HG03139 (cell line): ENCODE measurements at regions not wholly inside any gene's neighbourhood (a gene's known extent, or its start where the extent isn't known, plus 50 kb on each side); places are given as distances from the start of the nearest gene placed in this dataset.

ENCODE experiments used
- ATAC-seq: cut with Tn5 transposase; IDR thresholded peaks from one replicate; pipeline ENCODE4 v1.9.1; 2021; ENCODE audit not compliant: unreplicated experiment

DNA sequence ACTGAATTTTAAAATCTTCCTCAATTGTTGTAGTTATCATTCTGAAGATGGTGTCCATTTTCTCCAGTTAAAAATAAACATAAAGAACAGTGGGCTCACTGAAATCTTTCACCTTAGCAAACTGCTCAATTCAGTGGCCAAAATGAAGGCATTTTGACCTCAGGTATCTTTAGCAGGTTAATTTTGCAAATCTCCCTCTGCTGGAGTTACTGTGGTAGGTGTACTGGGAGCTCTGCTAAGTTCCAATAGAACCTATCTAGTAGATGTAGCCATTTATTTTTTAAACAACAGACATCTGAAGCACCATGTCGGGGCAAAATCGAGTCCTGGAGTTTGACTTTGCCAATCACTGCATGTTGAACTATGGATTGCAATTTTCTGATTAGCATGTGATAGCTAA, 177.1 kb downstream of the IRS1 start:
- no peak for ATAC-seq

DNA sequence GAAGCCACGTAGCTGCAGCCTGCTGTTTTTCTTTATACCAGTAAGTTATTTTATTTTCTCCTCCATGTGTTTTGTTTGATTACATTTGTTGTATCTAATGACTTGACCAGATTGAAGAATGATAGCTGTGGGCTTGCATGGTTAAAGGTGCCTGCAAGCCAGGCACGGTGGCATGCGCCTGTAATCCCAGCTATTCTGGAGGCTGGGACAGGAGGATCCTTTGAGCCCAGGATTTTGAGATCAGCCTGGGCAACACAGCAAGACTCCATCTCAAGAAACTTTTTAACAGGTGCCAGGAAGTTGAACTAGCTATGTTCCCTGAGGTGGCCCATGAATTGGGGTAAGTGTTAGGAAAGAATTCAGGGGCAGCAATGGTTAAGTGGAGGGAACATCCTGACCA, 179.4 kb downstream of the IRS1 start:
- ATAC-seq: no peak

DNA sequence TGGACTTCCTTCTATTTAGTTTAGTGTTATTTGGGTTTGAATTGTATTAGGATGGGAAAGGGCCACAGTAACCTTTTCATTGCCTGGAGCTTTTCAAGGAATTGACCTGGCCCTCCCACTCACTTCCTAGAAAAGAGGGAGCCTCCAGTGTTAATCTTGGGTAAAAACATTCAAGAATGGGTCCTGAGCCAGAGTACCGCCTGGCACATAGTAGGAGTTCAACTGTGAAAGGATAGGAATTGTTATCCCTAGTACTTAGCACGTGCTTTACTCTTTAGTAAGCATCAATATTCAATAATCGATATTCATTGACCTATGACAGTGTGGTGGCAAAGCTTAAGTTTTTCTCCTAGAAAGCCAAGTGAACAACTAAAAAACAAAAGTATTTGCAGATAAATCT, 179.9 kb downstream of the IRS1 start:
- no peak for ATAC-seq

DNA sequence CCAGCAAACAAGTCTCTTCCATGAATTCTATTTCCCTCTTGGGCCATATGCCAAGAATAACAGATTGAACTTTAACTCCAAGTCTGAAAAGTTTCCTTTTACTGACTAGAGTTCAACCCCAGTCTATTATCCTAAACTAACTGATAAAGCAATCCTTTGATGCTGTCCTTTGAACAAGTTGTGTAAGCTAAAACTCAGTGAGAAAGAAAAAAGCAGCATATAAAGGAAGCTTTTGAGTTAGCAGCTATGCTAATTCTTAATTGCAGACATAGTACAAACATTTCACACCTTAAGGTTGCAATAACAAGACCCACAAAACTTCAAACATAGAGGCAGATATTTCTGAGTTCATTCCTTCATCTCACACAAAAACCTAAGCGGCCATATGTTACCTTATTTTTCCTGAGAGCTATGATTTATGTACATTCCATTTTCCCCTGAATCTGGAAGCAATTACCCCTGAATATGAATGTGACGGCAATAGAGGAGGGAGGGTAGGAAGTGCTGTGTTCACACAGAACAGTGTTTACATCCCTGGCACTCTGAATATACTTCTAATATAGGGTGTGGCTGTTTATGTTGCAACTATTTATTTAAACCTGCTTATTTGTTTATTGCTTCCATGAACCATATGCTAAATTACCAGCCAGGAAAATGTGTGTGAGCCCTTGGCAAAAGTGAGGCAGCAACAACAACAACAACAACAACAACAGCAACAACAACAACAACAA, 180.6 kb downstream of the IRS1 start:
- ATAC-seq: no peak

DNA sequence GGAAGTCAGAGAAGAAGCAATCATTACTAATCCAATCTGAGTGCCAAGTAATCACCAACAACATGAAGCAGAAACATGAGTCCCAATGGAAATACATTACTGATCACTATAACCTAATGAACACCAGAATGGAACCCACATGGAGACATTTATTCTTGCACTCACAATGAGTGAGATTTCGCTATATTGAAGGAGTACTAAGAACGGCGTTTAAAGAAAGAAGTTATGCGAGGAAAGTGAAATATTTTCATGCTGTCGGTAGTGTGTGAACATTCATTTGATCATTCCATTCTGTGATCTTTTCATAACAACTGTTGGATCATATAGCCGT, 181.1 kb downstream of the IRS1 start:
- ATAC-seq: no peak

DNA sequence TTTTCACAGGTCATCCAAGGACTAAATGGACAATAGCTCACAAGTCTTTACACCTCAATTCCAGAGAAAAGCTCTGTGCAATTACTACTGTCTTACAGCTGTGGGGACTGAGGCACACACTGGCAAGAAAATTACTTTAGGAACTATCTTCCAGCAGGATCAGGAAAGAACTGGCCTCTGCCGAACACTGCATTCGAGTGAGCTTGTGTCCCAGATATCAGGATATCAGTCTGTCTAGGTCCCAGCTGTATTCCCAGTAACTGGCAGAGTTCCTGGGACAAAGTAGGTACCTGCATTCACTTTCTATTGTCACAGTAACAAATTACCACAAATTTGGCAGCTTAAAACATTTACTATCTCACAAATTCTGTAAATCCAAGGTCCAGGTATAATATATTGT, 183.7 kb downstream of the IRS1 start:
- ATAC-seq: no peak

DNA sequence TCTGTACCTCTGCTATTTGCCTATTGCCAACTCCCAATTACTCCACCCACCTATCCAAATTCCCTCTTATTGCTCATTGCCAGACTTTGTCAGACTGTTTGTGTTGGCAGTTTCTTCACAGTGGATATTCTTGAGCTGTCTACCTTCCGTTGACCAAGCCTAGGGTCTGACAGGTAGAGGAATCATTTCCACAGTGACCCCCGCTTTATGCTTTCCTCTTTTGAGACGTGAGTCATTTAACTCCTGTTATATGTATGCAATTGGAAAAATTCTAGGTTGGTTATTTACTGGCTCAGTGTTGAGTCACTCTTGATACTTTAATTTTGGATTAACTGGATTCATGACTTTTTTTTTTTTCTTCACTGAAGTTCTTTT, 187.7 kb downstream of the IRS1 start:
- no peak for ATAC-seq

DNA sequence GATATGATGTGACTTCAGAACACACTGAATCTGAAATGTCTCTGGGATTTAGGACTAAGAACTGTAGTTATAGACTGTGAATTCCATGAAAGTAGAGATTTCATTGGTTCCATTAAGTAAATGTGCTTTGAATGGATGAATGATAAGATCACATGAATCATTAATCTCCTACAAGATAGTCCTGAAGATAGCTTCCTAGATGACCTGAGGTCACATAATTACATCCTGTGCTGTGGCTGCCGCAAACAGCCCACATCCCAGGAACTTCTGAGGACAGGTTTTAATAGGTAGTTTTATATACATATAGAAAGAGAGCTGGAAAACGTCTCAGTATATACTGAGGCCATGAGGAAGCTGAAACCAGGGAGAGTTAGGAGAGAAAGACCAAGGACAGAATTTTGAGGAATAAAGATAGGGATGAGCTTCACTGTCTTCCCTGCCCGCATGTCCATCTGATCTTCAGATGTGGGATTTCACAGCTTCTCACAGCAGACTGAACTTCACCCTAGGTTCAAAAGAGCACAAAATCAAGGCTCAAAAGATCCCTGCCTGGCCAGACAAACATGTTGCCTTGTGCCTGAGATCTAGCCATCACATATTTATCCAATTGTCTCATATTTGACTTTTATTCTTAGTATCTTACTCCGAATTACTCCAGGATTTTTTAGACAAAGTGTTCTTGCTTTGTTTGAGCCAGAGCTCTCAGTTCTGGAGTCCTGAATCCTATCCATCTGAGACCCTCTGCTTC, 188.2 kb downstream of the IRS1 start:
- no peak for ATAC-seq

DNA sequence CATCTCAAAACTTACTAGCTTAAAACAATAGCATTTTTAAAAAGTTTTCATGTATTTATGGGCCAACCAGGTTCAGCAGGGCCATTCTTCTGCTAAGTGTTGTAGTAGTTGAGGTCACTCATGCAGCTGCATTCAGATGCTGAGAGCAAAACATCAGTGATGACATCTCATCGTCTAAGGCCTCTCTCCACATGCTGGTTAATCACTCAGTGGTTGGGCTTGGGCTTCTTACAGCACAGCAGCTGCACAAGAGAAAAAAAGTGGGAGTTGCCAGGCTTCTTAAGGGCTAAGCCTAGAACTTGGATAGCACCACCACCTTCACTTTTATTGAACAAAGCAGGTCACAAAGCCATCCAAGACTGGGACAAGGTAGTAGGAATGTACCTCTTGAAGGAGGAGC, 190.3 kb downstream of the IRS1 start:
- ATAC-seq: no peak

DNA sequence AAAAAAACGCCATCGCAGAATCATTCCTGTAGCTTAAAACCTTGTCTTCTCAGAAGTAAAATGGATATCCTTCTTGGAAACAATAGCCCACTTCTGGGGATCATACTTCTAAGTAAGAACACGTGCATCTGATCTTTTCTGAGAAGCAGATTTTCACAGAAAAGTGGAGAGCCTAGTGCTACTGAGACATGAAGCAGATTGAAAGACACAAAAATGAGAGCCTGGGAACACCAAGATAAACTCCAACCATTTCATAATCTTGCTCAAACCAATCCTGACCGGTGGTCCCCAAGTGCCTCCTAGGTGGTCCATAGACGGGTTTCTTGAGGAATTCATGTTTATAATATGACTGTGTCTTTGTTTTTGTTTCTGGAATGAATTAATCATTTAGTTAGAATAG, 191.2 kb downstream of the IRS1 start:
- ATAC-seq: no peak

DNA sequence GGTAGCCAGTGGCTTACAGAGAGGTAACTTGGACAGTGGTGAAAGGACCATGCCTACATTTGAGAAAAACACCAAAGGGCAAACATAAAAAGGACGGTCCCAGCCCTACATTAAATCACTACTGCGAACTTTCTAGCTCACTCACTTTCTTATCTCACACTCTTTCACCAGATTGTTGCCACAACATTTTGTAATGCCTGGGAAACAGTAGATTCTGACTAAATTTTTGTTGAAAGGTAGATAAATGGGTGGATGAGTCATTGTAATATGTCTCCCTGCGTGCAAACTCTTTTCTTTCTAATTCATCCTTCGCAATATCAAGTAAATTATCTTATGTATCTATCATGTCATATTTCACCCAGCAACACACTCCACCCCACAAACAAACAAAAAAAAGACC, 192.2 kb downstream of the IRS1 start:
- ATAC-seq: no peak

DNA sequence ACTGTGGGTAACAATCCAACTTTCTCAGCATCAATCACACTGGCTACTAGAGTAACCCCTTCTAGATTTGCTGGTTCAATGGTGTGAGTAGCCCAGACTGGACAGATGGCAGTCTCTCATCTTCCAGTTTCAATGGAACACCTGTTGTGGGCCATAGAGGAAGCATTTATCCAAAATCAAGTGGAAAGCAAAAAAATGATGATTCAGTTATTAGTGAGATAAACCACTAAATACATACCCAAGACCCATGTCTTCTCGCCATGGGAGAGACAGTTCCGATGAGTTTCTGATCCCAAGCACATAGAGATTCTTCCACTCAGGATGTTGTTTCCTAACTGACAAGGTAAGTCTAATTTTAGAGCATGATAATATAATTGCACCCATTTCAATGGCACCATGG, 194.0 kb downstream of the IRS1 start:
- ATAC-seq: no peak

DNA sequence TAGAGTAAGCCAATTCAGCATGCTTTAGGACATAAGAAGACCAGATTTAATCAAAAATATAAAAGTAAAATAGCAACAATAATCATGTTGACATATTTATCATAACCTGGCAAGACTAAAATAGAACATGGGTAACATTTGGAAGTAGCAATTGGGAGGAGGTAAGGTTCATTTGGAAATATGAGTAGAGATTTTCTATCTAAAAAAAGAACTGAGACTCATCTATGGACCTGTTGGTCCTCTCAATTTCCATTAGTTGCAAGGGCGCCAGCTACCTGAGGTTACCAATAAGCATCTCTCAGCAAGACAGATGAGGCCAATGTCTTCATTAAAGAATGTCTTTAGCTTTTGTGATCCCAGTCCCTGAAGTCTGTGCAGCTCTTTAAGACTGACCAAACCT, 196.0 kb downstream of the IRS1 start:
- no peak for ATAC-seq

DNA sequence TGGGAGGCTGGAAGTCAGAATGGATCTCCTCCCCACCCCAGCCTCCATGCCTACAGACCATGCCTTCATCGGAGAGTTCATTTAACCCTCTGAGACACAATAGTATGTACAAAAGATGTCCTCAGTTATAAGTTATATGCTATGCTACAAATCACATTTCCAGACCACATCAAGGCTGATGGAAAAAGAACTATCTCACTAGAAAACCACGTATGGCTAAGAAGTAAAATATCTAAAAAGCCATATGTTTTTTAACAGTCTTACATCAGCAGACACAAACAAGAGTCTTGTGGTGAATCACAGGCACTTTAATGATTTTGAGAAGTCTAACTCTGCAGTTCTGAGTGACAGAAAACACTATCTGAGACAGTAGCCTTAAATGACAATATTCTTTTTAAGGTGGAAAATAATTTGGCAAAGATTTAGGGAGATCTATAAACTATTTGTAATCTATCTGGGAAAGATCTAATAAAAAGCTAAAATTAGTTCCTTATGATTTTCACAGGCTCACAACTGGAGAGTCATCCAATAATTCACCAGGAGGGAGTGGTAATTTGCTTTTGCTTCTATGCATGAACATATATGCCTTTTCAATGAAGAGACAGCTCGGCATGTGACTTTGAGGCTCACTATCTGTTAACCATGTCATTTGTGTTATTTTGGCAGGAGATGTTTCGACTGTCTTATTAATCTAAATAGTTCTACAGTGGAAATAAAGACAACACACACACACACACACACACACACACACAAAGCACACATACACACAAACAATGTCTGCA, 197.5 kb downstream of the IRS1 start:
- no peak for ATAC-seq

DNA sequence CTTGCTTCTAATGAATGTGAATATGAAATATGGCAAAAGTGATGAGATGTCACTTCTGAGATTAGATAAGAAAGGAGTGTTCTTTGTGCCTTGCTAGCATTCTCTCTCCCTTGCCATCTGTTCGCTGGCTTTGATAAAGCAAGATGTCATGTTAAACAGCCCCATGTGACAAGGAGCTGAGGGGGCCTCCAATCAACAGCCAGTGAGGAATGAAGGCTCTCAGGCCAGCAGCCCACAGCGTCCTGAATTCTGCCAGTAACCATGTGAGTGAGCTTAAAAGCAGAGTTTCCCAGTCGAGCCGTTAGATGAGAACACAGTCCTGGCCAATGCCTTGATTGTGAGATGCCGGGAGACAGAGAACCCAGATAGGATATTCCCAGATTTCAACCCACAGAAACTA, 198.8 kb downstream of the IRS1 start:
- no peak for ATAC-seq

DNA sequence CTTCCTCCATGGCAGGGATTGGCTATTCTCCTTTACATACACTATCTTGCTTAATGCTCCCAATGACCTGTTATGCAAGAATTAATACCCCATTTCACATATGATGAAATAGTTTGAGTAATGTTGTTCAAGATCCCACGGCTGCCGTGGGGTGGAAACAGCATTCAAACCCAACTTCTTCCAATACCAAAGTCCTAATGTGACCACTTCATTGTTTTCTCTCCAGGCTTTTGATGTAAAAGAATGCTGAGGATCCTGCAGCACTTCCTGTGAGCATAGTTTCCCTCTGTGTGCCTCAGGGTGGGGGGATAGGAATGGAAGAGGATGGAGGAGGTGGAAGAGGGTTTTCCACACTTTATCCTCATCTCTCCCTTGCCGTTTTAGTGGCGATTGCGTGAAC, 199.4 kb downstream of the IRS1 start:
- no peak for ATAC-seq

DNA sequence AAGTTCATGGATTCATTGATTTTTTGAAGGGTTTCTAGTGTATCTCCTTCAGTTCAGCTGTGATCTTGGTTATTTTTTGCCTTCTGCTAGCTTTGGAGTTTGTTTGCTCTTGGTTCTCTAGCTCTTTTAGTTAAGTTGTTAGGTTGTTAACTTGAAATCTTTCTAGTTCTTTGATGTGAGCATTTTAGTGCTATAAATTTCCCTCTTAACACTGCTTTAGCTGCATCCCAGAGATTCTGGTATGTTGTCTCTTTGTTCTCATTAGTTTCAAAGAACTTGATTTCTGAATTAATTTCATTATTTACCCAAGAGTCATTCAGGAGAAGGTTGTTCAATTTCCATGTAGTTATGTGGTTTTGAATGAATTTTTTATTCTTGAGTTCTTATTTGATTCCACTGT, 210.6 kb downstream of the IRS1 start:
- ATAC-seq: no peak

DNA sequence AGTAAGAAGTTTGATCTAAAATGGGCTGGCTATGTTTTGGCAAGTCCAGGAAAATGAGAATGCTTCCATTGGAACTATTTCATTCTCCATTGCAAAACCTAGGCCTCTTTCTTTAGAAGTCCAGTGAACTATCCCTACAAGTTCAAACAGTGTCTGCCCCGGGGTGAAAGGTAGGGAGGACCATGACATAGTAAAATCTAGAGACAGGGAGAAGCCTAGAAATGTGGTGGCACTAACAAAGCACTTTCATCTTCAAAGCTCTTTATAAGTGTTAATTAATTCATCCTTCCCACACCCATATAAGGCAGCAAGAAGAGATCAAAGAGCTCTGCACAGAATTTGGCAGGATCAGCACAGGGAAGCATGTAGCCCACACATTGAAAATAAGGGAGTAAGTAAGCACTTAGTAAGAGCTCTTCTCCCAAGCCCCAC, 214.5 kb downstream of the IRS1 start:
- no peak for ATAC-seq

DNA sequence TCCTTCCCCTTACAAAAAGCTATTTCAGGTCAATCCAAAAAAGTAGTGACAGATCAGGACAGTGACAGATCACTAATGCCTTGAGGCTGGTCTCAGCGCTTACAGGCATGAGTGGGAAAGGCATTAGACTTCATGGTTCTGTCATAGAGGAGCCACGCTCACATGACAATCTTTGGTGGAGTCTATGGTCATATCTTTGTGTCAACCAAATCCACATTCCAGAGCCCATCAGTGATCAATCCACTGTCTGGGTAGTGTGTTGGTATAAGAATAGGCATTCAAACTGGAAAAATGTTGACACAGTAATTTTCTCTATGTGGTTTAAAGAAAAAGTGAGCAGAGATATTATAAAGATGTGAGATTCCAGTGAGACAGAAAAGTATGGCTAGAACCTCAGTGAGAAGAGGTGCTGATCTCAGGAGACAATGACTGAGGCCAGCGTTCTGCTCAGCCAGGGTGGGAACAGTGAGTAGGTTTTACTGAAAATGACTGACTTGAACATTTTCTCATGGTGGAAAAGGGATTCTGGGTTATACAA, 215.0 kb downstream of the IRS1 start:
- no peak for ATAC-seq

DNA sequence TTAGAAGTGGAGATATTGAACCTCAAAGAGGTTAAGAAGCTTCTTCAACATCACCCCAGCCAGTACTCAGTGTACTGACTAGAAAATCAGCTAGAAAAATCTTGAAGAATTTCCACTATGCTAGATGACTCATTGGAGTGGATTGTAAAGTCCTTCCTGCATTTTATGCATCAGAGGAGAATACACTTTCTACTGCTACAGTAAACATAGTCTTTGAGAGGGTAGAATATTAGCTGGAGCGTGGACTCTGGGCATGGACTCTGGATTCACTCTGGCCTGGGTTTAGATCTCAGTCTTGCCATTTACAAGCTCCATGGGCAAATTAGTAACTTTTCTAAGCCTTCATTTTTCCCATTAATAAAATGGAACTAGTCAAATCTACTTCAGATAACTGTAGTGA, 215.9 kb downstream of the IRS1 start:
- no peak for ATAC-seq

DNA sequence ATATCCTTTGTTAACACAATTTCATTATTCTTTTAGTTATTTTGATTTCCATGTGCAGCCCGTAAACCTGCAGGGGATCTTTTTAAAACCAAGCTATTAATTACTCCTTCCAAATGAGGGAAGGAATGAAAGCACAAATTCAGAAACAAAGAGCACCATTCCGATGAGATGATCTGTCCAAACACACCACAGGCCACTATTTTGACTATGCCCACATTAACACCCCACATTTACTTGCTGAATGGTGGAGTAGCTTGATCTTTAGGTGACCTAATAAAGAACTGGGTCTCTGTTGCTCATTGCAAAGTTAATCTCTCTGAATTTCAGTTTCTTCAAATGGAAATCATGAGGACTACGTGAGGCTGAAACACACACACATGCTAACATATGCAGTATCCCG, 218.0 kb downstream of the IRS1 start:
- no peak for ATAC-seq

DNA sequence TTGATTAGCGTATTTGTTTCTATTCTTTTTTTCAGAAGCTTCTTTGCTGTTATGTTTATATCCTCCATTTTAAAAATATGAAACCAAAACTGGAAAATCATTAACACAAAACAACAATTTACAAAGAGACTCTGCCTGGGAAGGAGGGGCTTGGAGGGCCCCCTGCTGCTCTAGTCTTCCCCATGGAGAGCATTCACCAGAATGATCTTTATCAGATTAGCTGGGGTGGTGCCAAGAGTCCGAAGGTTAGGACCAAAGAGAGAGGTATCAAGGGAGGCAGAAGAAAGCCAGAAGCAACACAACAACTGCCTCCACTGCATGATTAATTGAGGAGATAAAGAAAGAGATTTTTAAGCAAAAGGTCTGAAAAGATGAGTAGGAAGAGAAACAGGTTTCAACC, 218.6 kb downstream of the IRS1 start:
- ATAC-seq: no peak
